NT2/D1 (cell line): ENCODE measurements at regions not wholly inside any gene's neighbourhood (a gene's known extent, or its start where the extent isn't known, plus 50 kb on each side); places are given as distances from the start of the nearest gene placed in this dataset.

Source experiments
- SUZ12 ChIP-seq: IDR thresholded peaks from 2 replicates; pipeline ENCODE4 v1.6.1; 2011; ENCODE audit not compliant: insufficient read length, insufficient read depth; ENCODE audit errors: extremely low read depth
- YY1 ChIP-seq: IDR thresholded peaks from 2 replicates; pipeline ENCODE4 v1.6.1; 2011; ENCODE audit not compliant: insufficient read length, insufficient read depth
- ZNF274 ChIP-seq: IDR thresholded peaks from 2 replicates; pipeline ENCODE4 v1.6.1; 2011; ENCODE audit warnings: mild to moderate bottlenecking, low read depth, low read length

- TF ChIP-seq YY1 (no peak), SUZ12 (no peak), ZNF274 (no peak)
These were observed 247.6 kb upstream of the ELAVL2 start for GRCh38 chr9:24073666-24074065.
